Peyer's patch (tissue), 4 donors: ENCODE measurements at regions not wholly inside any gene's neighbourhood (a gene's known extent, or its start where the extent isn't known, plus 50 kb on each side); places are given as distances from the start of the nearest gene placed in this dataset.

ENCODE experiments used
- POLR2A ChIP-seq, 2 donors: fragments of 450-650 bp; IDR thresholded peaks; one replicate each; pipeline ENCODE4 v1.5.1; 2017; ENCODE audit warnings: antibody characterized with exemption in 2 of 2, mild to moderate bottlenecking in 2 of 2, moderate library complexity in 2 of 2
- TF ChIP-seq, protein P1 (sequence below), 6 experiments: fragments of 450-650 bp in 4 of 6; fragments of 200-600 bp in 2 of 6; sonication (generic) in 1 of 6; IDR thresholded peaks; one replicate each; pipeline ENCODE4 v1.5.1; 2017 to 2019; ENCODE audit warnings: antibody characterized with exemption in 6 of 6, mild to moderate bottlenecking in 3 of 6, moderate library complexity in 1 of 6

GRCh38 chr13:69496981-69497380 is 610.6 kb upstream of the ATXN8OS start:
- TF ChIP-seq, protein P1, sequence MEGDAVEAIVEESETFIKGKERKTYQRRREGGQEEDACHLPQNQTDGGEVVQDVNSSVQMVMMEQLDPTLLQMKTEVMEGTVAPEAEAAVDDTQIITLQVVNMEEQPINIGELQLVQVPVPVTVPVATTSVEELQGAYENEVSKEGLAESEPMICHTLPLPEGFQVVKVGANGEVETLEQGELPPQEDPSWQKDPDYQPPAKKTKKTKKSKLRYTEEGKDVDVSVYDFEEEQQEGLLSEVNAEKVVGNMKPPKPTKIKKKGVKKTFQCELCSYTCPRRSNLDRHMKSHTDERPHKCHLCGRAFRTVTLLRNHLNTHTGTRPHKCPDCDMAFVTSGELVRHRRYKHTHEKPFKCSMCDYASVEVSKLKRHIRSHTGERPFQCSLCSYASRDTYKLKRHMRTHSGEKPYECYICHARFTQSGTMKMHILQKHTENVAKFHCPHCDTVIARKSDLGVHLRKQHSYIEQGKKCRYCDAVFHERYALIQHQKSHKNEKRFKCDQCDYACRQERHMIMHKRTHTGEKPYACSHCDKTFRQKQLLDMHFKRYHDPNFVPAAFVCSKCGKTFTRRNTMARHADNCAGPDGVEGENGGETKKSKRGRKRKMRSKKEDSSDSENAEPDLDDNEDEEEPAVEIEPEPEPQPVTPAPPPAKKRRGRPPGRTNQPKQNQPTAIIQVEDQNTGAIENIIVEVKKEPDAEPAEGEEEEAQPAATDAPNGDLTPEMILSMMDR (IDR thresholded peaks at IDR 0.05), result no peak
- no peak for TF ChIP-seq POLR2A (IDR thresholded peaks at IDR 0.05)
